ENCODE measurements at regions not wholly inside any gene's neighbourhood (a gene's known extent, or its start where the extent isn't known, plus 50 kb on each side); places are given as distances from the start of the nearest gene placed in this dataset.

DNA sequence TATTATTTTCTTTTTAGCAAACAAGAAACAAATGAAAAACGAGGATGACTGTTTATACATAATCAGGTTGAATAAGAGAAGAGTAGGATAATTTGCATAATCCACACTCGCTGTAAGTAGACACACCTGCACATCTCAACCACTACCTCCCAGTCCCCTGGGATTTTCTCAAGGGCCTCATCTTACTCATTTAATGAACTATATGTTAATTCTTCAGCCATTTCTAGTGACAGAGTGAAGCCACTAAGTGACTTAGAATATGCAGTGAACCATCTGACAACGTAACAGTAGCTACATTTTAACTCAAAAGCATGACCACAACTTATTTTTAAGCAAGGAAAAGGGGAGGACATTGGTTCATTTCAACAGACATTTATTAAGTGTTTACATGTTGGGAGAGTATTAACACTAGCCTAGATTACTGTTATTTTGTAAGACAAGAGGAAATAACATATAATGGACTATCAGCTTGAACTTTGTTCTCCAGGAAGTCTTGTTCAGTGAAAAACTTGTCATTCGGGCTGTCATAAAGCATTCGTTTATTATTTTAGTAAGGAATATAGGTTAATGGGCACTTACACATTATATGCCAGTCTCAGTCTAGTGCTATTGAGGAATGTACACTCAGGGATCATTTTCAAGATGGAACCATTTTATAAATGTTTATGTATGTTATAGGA is 173.0 kb upstream of the ROBO2 start:
- TF ChIP-seq, protein P1, sequence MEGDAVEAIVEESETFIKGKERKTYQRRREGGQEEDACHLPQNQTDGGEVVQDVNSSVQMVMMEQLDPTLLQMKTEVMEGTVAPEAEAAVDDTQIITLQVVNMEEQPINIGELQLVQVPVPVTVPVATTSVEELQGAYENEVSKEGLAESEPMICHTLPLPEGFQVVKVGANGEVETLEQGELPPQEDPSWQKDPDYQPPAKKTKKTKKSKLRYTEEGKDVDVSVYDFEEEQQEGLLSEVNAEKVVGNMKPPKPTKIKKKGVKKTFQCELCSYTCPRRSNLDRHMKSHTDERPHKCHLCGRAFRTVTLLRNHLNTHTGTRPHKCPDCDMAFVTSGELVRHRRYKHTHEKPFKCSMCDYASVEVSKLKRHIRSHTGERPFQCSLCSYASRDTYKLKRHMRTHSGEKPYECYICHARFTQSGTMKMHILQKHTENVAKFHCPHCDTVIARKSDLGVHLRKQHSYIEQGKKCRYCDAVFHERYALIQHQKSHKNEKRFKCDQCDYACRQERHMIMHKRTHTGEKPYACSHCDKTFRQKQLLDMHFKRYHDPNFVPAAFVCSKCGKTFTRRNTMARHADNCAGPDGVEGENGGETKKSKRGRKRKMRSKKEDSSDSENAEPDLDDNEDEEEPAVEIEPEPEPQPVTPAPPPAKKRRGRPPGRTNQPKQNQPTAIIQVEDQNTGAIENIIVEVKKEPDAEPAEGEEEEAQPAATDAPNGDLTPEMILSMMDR (IDR thresholded peaks at IDR 0.05; ENCODE audit: low read length), result no peak
- no peak for TF ChIP-seq EZH2 (optimal IDR thresholded peaks at IDR 0.05; ENCODE audit: low read depth, low read length)
- TF ChIP-seq EZH2phosphoT487 (IDR thresholded peaks at IDR 0.05; ENCODE audit: low read length), result no peak
